GM21360 (cell line): ENCODE measurements at regions not wholly inside any gene's neighbourhood (a gene's known extent, or its start where the extent isn't known, plus 50 kb on each side); places are given as distances from the start of the nearest gene placed in this dataset.

Source experiments
- ATAC-seq: cut with Tn5 transposase; IDR thresholded peaks from one replicate; pipeline ENCODE4 v1.9.1; 2021; ENCODE audit warnings: mild to moderate bottlenecking, moderate library complexity; ENCODE audit not compliant: unreplicated experiment

DNA sequence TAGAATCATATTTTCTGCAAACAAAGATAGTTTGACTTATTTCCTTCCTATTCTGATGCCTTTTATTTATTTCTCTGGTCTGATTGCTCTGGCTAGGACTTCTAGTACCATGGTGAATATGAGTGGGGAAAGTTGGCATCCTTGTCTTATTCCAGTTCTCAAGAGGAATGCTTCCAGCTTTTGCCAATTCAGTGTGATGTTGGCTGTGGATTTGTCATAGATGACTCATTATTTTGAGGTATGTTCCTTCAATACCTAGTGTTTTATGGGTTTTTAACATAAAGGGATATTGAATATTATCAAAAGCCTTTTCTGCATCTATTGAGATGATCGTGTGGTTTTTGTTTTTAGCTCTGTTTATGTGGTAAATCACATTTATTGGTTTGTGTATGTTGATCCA, 139.4 kb upstream of the CNTN1 start:
- ATAC-seq: no peak

DNA sequence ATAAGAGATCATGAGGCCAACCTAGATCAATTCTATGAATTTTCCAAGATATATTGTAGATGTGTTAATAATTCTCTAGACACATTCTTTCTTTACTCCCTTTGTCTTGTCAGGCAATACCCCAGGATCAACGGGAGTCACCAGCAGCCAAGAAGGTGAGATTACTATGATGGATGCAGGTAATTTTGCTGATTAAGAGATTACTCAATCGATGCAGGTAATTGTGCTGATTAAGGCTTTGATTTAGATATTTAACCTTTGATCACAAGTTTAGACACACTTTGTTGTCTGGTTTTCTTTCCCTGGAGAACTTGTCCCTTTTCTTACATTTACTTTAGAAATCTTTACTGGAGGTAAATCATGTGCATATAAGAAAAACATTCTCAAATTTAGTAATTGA, 134.3 kb upstream of the CNTN1 start:
- ATAC-seq: no peak

DNA sequence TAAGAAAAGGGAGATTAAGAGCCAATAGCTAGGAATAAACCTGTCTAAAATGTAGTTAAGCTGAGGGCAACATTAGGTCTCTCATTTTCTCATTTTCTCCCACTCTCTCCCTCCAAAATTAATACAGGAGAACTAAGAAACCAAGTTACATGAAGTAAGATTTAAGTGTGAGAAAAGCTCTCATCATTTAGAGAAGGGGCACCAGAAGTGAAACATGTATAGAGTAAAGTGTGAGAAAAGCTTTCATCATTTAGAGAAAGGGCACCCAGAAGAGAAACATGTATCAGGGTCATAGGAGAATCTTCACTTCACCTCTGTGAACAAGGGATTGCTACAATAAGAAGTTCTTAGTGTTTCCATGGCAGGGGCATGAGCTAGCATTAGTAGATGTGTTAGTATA, 132.4 kb upstream of the CNTN1 start:
- no peak for ATAC-seq

DNA sequence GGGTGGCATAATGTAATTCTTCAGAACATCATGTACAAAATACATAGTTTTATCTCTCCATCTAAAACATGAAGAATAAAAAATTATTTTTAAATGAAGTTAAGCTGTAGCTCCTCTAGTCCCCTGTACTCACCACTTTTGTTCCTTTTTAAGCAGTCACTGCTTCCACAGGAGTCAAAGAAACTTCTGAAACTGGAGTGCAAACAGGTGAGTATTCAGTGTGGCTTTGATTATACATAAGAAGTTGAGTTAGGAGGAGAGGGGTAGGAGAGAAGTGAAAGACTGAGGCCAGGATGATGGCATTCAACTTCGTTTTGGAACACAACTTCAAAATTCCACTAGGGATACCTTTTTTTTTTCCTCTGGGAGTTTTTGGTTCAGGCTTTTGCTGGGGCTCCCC, 131.4 kb upstream of the CNTN1 start:
- ATAC-seq: peak; percentile 32

GRCh38 chr12:40561395-40561966, 130.8 kb upstream of the CNTN1 start:
- ATAC-seq: peak; percentile 43

DNA sequence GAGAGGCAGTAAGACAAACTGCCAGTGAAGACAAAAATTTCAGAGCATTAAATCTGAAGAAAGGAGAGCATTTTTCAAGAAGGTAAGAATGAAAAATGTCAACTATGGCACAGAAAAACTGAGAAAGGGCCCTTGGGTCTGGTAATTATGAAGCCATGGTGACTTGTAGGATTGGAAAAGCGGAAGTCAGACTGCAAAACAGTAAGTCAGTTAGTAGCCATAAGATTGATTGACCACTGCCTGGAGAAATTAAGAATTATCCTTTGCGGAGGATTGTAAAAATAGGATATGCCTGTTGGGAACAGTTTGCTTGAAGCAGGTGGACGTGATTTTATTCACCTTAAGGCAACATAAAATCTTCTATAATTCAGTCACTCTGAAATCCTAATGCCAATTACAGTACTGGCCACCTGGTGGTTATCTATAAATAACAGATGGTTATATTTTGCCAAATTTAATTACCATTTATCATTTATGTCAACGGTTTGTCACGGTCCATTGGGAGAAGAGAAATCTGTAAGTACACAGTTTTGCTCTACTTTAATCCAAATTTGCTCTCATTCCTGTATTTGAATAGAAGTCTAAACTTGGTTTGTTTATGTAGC, 127.1 kb upstream of the CNTN1 start:
- no peak for ATAC-seq

- no peak for ATAC-seq
Measured at GRCh38 chr12:40566271-40566670, 126.0 kb upstream of the CNTN1 start.

DNA sequence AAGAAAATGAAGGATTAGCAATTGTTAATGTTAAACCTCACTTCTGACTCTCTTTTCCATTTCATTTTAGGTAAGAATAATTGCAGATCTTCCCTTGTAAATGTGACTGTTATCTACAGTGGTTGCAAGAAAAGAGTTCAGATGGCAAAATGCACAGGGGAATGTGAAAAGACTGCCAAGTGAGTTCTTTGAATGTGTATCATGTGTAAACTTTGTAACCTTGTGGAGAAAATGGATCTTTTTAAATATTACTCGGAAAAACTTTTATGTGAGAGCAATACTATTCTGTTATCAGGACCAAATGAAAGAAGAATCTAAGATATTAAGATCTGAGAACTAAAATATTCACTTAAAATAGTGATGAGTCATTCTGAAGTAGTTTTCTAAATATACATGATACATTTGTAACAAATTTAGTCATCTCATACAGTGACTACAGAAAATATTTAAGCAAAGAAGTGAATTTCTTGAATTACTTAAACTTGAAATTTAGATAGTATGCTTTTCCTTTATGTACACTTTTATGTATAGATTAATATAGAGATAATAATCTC, 122.5 kb upstream of the CNTN1 start:
- no peak for ATAC-seq

GRCh38 chr12:40573024-40573423, 119.2 kb upstream of the CNTN1 start:
- no peak for ATAC-seq

- ATAC-seq: no peak
Measured at GRCh38 chr12:40575987-40576386, 116.3 kb upstream of the CNTN1 start.

- ATAC-seq: no peak
Measured at GRCh38 chr12:40577834-40578233, 114.4 kb upstream of the CNTN1 start.

- no peak for ATAC-seq
Measured at GRCh38 chr12:40579687-40580086, 112.6 kb upstream of the CNTN1 start.

GRCh38 chr12:40580346-40580745, 111.9 kb upstream of the CNTN1 start:
- no peak for ATAC-seq

- ATAC-seq: no peak
Measured at GRCh38 chr12:40581889-40582288, 110.3 kb upstream of the CNTN1 start.

- ATAC-seq: no peak
Measured at GRCh38 chr12:40583743-40584142, 108.5 kb upstream of the CNTN1 start.

- ATAC-seq: no peak
Measured at GRCh38 chr12:40584763-40585162, 107.5 kb upstream of the CNTN1 start.

DNA sequence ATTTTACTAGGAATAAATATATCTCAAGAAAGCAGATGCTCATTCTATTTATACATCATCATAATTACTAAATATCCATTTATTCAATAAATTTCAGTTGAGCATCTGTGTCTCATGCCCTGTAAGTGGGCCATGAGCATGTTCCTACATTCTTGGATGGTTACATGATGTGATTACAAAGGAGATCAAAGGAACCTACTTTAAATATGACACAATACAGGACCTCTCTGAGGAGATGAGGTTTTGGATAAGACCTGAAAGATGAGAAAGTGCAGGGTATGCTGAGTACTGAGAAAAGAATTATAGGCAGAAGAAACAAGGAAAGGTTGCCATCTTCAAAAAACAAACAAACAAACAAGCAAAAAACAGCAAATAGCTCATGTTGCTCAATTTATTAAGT, 105.4 kb upstream of the CNTN1 start:
- no peak for ATAC-seq

GRCh38 chr12:40587421-40587820, 104.8 kb upstream of the CNTN1 start:
- no peak for ATAC-seq

- ATAC-seq: no peak
Measured at GRCh38 chr12:40587970-40588369, 104.3 kb upstream of the CNTN1 start.

- no peak for ATAC-seq
Measured at GRCh38 chr12:40597133-40597532, 95.1 kb upstream of the CNTN1 start.

DNA sequence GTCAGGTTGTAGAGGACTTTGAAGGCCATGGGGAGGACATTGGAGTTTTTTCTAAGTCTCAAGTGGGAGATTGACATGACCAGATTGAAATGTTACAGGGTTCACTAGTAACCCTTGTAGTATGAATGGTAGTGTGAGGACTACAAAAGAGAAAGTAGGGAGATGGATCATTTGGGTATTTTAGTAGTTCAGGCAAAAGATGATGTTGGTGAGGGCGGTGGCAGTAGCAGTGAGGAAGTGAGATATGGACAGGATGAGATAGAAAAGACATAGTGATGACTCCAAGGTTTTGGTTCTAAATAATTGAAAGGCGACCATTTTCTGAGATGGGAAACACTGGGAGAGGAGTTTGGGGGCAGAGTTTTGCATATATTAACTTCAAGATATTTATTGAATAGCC, 94.2 kb upstream of the CNTN1 start:
- no peak for ATAC-seq

GRCh38 chr12:40602562-40602961, 89.7 kb upstream of the CNTN1 start:
- no peak for ATAC-seq

DNA sequence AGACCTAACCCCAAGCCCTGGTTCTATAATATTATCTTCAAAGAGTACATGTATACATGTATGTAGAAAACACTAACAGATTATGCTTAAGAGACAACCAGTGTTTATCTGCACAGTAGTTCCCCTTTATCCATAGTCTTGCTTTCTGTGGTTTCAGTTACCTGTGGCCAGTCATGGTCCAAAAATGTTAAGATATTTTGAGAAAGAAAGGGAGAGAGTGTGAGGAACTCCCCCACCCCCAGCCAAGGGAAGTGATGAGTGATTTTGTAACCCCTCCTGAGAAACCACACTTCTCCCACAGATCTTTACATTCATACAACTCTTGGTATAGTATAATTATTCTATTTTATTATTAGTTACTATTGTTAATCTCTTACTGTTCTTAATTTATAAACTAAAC, 77.3 kb upstream of the CNTN1 start:
- ATAC-seq: peak; percentile 75
